ENCODE measurements at regions not wholly inside any gene's neighbourhood (a gene's known extent, or its start where the extent isn't known, plus 50 kb on each side); places are given as distances from the start of the nearest gene placed in this dataset.

- H3K9me3 ChIP-seq = peaks cover 0 to 16% (median 4%) of the 10 kb centered on the region in 11 donors
- H3K4me3 ChIP-seq = no peak overlapping the region
- H3K27ac ChIP-seq = no peak overlapping the region
- H3K4me1 ChIP-seq = no peaks in the 10 kb centered on the region
- no peaks in the 10 kb centered on the region for H3K36me3 ChIP-seq
- ATAC-seq (no peak), DNase-seq (no peak)
- peaks cover 0 to 12% (median 0%) of the 10 kb centered on the region in 7 donors for H3K27me3 ChIP-seq
- WGBS, 2 donors = 25 to 39% methylated on average over 1 of the region's 1 CpG
- TF ChIP-seq, protein P1, sequence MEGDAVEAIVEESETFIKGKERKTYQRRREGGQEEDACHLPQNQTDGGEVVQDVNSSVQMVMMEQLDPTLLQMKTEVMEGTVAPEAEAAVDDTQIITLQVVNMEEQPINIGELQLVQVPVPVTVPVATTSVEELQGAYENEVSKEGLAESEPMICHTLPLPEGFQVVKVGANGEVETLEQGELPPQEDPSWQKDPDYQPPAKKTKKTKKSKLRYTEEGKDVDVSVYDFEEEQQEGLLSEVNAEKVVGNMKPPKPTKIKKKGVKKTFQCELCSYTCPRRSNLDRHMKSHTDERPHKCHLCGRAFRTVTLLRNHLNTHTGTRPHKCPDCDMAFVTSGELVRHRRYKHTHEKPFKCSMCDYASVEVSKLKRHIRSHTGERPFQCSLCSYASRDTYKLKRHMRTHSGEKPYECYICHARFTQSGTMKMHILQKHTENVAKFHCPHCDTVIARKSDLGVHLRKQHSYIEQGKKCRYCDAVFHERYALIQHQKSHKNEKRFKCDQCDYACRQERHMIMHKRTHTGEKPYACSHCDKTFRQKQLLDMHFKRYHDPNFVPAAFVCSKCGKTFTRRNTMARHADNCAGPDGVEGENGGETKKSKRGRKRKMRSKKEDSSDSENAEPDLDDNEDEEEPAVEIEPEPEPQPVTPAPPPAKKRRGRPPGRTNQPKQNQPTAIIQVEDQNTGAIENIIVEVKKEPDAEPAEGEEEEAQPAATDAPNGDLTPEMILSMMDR (IDR thresholded peaks at IDR 0.05) = no peak
- intact Hi-C loops (cut with DNase I) = no loop called here
Measured at GRCh38 chr3:157637866-157638265, 134.7 kb upstream of the VEPH1 start.

DNA sequence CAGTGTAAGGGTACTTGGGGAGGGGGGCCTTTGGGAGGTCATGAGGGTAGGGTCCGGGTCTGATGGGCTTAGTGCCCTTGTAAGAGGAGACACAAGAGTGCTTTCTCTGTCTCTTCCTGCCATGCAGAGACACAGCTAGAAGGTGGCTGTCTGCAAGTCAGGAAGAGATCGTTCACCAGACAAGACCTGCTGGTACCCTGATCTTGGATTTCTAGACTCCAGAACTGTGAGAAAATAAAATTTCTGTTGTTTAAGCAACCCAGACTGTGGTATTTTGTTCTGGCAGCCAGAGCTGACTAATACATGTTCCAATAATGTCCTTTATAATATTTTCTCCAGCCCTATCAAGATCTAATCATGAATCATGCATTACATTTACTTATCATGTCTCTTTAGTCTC, 130.0 kb upstream of the VEPH1 start:
- no peaks in the 10 kb centered on the region for H3K4me1 ChIP-seq
- H3K27me3 ChIP-seq = peaks cover 0 to 36% (median 5%) of the 10 kb centered on the region in 7 donors
- H3K36me3 ChIP-seq = no peaks in the 10 kb centered on the region
- H3K9me3 ChIP-seq = peaks cover 0 to 15% (median 4%) of the 10 kb centered on the region in 11 donors
- H3K27ac ChIP-seq = no peak overlapping the region
- no peak overlapping the region for H3K4me3 ChIP-seq
- TF ChIP-seq, protein P1 (IDR thresholded peaks at IDR 0.05) = no peak
- 78 to 87% methylated on average over 2 of the region's 2 CpGs for WGBS, 2 donors
- intact Hi-C loops (cut with DNase I) = no loop called here
- ATAC-seq (no peak), DNase-seq (no peak)

DNA sequence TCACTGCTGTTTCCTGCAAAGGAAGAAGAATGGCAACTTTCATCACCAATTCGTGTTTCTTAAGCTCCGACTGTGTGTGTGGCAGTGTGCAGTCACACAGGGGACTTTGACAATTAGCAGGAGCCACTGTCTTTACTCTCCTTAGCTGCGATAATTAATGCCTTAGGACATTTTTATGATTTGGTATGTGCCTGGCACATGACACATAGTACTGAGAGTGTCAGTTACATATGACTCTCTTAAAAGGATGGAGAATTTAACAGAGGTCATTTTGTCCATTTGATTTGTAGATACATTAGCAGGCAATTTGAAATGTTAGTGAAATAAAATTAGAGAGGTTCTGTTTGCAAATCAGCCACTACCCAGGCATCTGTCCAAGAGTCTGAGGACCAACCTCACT, 128.9 kb upstream of the VEPH1 start:
- 46 to 49% methylated on average over 3 of the region's 3 CpGs for WGBS, 2 donors

GRCh38 chr3:157631478-157631877, 128.3 kb upstream of the VEPH1 start:
- Histone ChIP-seq H3K4me3 (no peak overlapping the region), H3K4me1 (no peaks in the 10 kb centered on the region), H3K27me3 (peaks cover 0 to 36% (median 12%) of the 10 kb centered on the region in 7 donors), H3K27ac (no peak overlapping the region), H3K9me3 (no peaks in the 10 kb centered on the region), H3K36me3 (no peaks in the 10 kb centered on the region)
- DNase-seq = no peak
- 47 to 53% methylated on average over 8 of the region's 8 CpGs for WGBS, 2 donors
- no peak for ATAC-seq
- intact Hi-C loops (cut with DNase I) = no loop called here
- TF ChIP-seq, protein P1 (IDR thresholded peaks at IDR 0.05) = no peak

More for the DNA sequence above, 128.9 kb upstream of the VEPH1 start:
- no peak overlapping the region for H3K27ac ChIP-seq
- H3K9me3 ChIP-seq = peaks cover 0 to 4% (median 0%) of the 10 kb centered on the region in 11 donors
- intact Hi-C loops (cut with DNase I) = no loop called here
- no peak overlapping the region for H3K4me3 ChIP-seq
- no peaks in the 10 kb centered on the region for H3K36me3 ChIP-seq
- DNase-seq = no peak
- H3K4me1 ChIP-seq = no peaks in the 10 kb centered on the region
- H3K27me3 ChIP-seq = peaks cover 0 to 36% (median 6%) of the 10 kb centered on the region in 7 donors
- TF ChIP-seq, protein P1 (IDR thresholded peaks at IDR 0.05) = no peak
- no peak for ATAC-seq

Measured in heart right ventricle (tissue), 16 donors.